ENCODE measurements at regions not wholly inside any gene's neighbourhood (a gene's known extent, or its start where the extent isn't known, plus 50 kb on each side); places are given as distances from the start of the nearest gene placed in this dataset.
"Not testable (repeated sequence)": the region's sequence is repeated elsewhere in the genome, so short reads cannot be mapped to it uniquely, and the experiment has no call there.

DNA sequence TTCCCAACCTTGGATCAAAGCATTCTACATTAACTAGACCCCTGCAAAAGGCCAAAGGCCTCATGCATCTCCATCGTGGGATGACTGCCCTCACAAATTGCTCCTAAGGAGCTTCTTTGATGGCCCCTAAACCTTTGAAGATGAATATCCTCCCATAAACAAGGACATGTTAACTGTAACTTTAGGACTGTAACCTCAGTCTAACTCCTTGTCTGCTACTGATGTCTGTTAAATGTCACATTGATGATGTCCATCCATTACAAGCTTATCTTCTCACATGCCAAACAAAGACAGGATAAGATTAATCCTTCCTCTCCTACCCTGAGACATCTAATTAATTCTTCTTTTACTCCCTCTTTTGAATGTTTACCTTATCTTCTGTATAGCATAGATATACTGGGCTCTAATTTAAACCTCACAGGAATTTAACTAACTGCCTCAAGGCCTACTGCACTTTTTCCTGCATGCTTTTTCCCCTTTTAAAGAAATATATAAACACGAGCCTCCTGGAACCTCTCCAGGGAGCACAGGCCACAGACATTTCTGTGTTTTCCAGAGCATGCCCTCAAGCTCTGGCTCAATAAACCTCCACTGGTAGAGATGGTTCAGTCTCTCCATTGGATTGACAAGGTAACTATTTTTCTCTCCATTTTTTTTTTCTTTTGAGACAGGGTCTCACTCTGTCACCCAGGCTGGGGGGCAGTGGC is 90.6 kb upstream of the SLC25A48 start:
- Histone ChIP-seq H3K36me3 (ENCODE audit: control insufficient read depth in 2 of 3, insufficient read depth in 3 of 3, low read length in 3 of 3) (no peaks in the 10 kb centered on the region), H3K27ac (ENCODE audit: low read depth in 2 of 2, low read length in 2 of 2) (no peak overlapping the region), H3K4me1 (ENCODE audit: control insufficient read depth in 2 of 3, insufficient read depth in 2 of 3, low read depth in 1 of 3, low read length in 3 of 3) (no peaks in the 10 kb centered on the region), H3K27me3 (ENCODE audit: control insufficient read depth, insufficient read depth, low read length) (no peaks in the 10 kb centered on the region), H3K9ac (ENCODE audit: low read length in 3 of 3) (no peak overlapping the region), H3K4me3 (ENCODE audit: low read length in 3 of 3) (no peak overlapping the region), H3K9me3 (ENCODE audit: control insufficient read depth in 2 of 3, insufficient read depth in 1 of 3, low read length in 3 of 3) (no peaks in the 10 kb centered on the region)
- intact Hi-C loops (cut with DNase I), result no loop called here
- TF ChIP-seq CTCF (IDR thresholded peaks at IDR 0.05; ENCODE audit: borderline replicate concordance, extremely low read depth, insufficient read depth), result no peak
- FAIRE-seq (no peak), DNase-seq (peak in 4 of 5 donors; percentile 71 to 94 (median 88))

GRCh38 chr5:135743181-135743580 is 91.3 kb upstream of the SLC25A48 start:
- Histone ChIP-seq H3K27me3 (ENCODE audit: control insufficient read depth, insufficient read depth, low read length) (no peaks in the 10 kb centered on the region), H3K27ac (ENCODE audit: low read depth in 2 of 2, low read length in 2 of 2) (no peak overlapping the region), H3K36me3 (ENCODE audit: control insufficient read depth in 2 of 3, insufficient read depth in 3 of 3, low read length in 3 of 3) (no peaks in the 10 kb centered on the region), H3K4me3 (ENCODE audit: low read length in 3 of 3) (no peak overlapping the region), H3K4me1 (ENCODE audit: control insufficient read depth in 2 of 3, insufficient read depth in 2 of 3, low read depth in 1 of 3, low read length in 3 of 3) (no peaks in the 10 kb centered on the region), H3K9me3 (ENCODE audit: control insufficient read depth in 2 of 3, insufficient read depth in 1 of 3, low read length in 3 of 3) (no peaks in the 10 kb centered on the region), H3K9ac (ENCODE audit: low read length in 3 of 3) (no peak overlapping the region)
- intact Hi-C loops (cut with DNase I), result no loop called here
- DNase-seq (peak in 1 of 5 donors; percentile 60), FAIRE-seq (no peak)
- no peak for TF ChIP-seq CTCF (IDR thresholded peaks at IDR 0.05; ENCODE audit: borderline replicate concordance, extremely low read depth, insufficient read depth)

- not testable (repeated sequence) for H3K27ac ChIP-seq (ENCODE audit: low read depth in 2 of 2, low read length in 2 of 2)
These were observed 92.2 kb upstream of the SLC25A48 start for GRCh38 chr5:135742240-135742639.

GRCh38 chr5:135741040-135741439 is 93.4 kb upstream of the SLC25A48 start:
- H3K9ac ChIP-seq (ENCODE audit: low read length in 3 of 3), result no peak overlapping the region
- DNase-seq, result no peak
- no peaks in the 10 kb centered on the region for H3K4me1 ChIP-seq (ENCODE audit: control insufficient read depth in 2 of 3, insufficient read depth in 2 of 3, low read depth in 1 of 3, low read length in 3 of 3)
- no peak for FAIRE-seq
- no peak for TF ChIP-seq CTCF (IDR thresholded peaks at IDR 0.05; ENCODE audit: borderline replicate concordance, extremely low read depth, insufficient read depth)
- H3K4me3 ChIP-seq (ENCODE audit: low read length in 3 of 3), result no peak overlapping the region
- intact Hi-C loops (cut with DNase I), result no loop called here
- H3K27me3 ChIP-seq (ENCODE audit: control insufficient read depth, insufficient read depth, low read length), result no peaks in the 10 kb centered on the region
- no peaks in the 10 kb centered on the region for H3K9me3 ChIP-seq (ENCODE audit: control insufficient read depth in 2 of 3, insufficient read depth in 1 of 3, low read length in 3 of 3)
- no peaks in the 10 kb centered on the region for H3K36me3 ChIP-seq (ENCODE audit: control insufficient read depth in 2 of 3, insufficient read depth in 3 of 3, low read length in 3 of 3)
- no peak overlapping the region for H3K27ac ChIP-seq (ENCODE audit: low read depth in 2 of 2, low read length in 2 of 2)

More at GRCh38 chr5:135742240-135742639, 92.2 kb upstream of the SLC25A48 start:
- H3K36me3 ChIP-seq (ENCODE audit: control insufficient read depth in 2 of 3, insufficient read depth in 3 of 3, low read length in 3 of 3); H3K9ac ChIP-seq (ENCODE audit: low read length in 3 of 3); intact Hi-C loops (cut with DNase I); FAIRE-seq; H3K9me3 ChIP-seq (ENCODE audit: control insufficient read depth in 2 of 3, insufficient read depth in 1 of 3, low read length in 3 of 3); H3K4me1 ChIP-seq (ENCODE audit: control insufficient read depth in 2 of 3, insufficient read depth in 2 of 3, low read depth in 1 of 3, low read length in 3 of 3); DNase-seq; H3K4me3 ChIP-seq (ENCODE audit: low read length in 3 of 3); H3K27me3 ChIP-seq (ENCODE audit: control insufficient read depth, insufficient read depth, low read length): not testable (repeated sequence)

Data from kidney (tissue), 13 donors.